HCT116 (cell line): ENCODE measurements at regions not wholly inside any gene's neighbourhood (a gene's known extent, or its start where the extent isn't known, plus 50 kb on each side); places are given as distances from the start of the nearest gene placed in this dataset.

Experiments used
- ATAC-seq: fragments of 200-7000 bp; cut with Tn5 transposase; 2 replicates; pipeline ENCODE4 v1.9.1; 2020; ENCODE audit warnings: mild to moderate bottlenecking, moderate library complexity
- BruUV-seq: library from RNA; stranded (reverse); fragments of 400-500 nt; replicated peaks from 2 replicates; lab custom pipeline; 2021; lab: Mats Ljungman, UMichigan
- CTCF ChIA-PET: fragments of 300-600 bp; sonication (Branson Sonifier 250); formaldehyde crosslinking; loops from one replicate; lab custom pipeline; 2021; ENCODE audit warnings: antibody characterized with exemption; lab: Charles Lee
- POLR2A ChIA-PET: fragments of 300-600, 350-600 bp; sonication (Branson Sonifier 250); formaldehyde crosslinking; loops from one replicate; lab custom pipeline; 2021; ENCODE audit warnings: antibody characterized with exemption; lab: Charles Lee
- RAD21 ChIA-PET, 2 experiments: fragments of 300-600 bp; sonication (Branson Sonifier 250); formaldehyde crosslinking; loops; one replicate each; lab custom pipeline; 2023; ENCODE audit warnings: low total read pairs in 2 of 2; ENCODE audit not compliant: uncharacterized antibody in 2 of 2, unreplicated experiment in 2 of 2, low non-redundant PET in 1 of 2; lab: Charles Lee
- DNase-seq: peaks from one replicate; pipeline ENCODE4 v3.0.0-alpha.2; 2010; ENCODE audit warnings: low read depth, low spot score
- H2AFZ ChIP-seq: fragments of 200-600 bp; shearing (Covaris generic), sonication (generic); 2 replicates; pipeline ENCODE4 v1.6.1; 2017; ENCODE audit warnings: low read depth, mixed run types, mixed read lengths, antibody characterized with exemption, low read length; ENCODE audit not compliant: poor library complexity, severe bottlenecking
- H3K27ac ChIP-seq: 2 replicates; pipeline ENCODE4 v1.5.1; 2012; ENCODE audit warnings: low read depth, low read length
- H3K27me3 ChIP-seq: fragments of 200-600 bp; sonication (generic); 2 replicates; pipeline ENCODE4 v1.6.1; 2016; ENCODE audit warnings: mixed run types, low read length, mixed read lengths; ENCODE audit not compliant: insufficient read depth
- H3K36me3 ChIP-seq, 2 experiments: fragments of 200-500 bp in 1 of 2; fragments of 200-600 bp in 1 of 2; sonication (Bioruptor generic) in 1 of 2; sonication (generic) in 1 of 2; 2 replicates each; pipeline versions ENCODE4 v1.5.1 to v1.6.1; 2014 to 2016; ENCODE audit warnings: low read length in 2 of 2, inconsistent platforms in 1 of 2, mixed read lengths in 1 of 2, mixed run types in 1 of 2; ENCODE audit not compliant: insufficient read depth in 2 of 2, control insufficient read depth in 1 of 2
- H3K4me1 ChIP-seq, 2 experiments: fragments of 200-600 bp in 1 of 2; sonication (generic) in 1 of 2; 2 replicates each; pipeline versions ENCODE4 v1.5.1 to v1.6.1; 2012 to 2017; ENCODE audit warnings: low read length in 2 of 2, inconsistent platforms in 1 of 2, mild to moderate bottlenecking in 1 of 2, mixed read lengths in 1 of 2, mixed run types in 1 of 2, moderate library complexity in 1 of 2; ENCODE audit not compliant: insufficient read depth in 2 of 2, control insufficient read depth in 1 of 2
- H3K4me2 ChIP-seq: fragments of 200-600 bp; sonication (generic); 2 replicates; pipeline ENCODE4 v1.6.1; 2017; ENCODE audit warnings: mixed run types, low read length, mixed read lengths
- H3K4me3 ChIP-seq, 2 experiments: fragments of 200-600 bp in 1 of 2; sonication (generic) in 1 of 2; replicated peaks in 1 of 2; 2 replicates each; pipeline ENCODE4 v1.5.1; 2011 to 2016; ENCODE audit warnings: low read length in 2 of 2, control low read depth in 1 of 2, low read depth in 1 of 2, mild to moderate bottlenecking in 1 of 2, mixed read lengths in 1 of 2, mixed run types in 1 of 2
- H3K79me2 ChIP-seq: fragments of 200-600 bp; sonication (generic); 2 replicates; pipeline ENCODE4 v1.6.1; 2017; ENCODE audit warnings: mild to moderate bottlenecking, mixed run types, low read length, moderate library complexity, mixed read lengths; ENCODE audit not compliant: insufficient read depth
- H3K9ac ChIP-seq: fragments of 200-600 bp; sonication (generic); 2 replicates; pipeline ENCODE4 v1.6.1; 2016; ENCODE audit warnings: low read length, mixed read lengths
- H3K9me2 ChIP-seq: fragments of 200-600 bp; sonication (generic), shearing (Covaris generic); 2 replicates; pipeline ENCODE4 v1.6.1; 2017; ENCODE audit warnings: mixed run types, mild to moderate bottlenecking, moderate library complexity; ENCODE audit not compliant: insufficient read depth
- H3K9me3 ChIP-seq, 2 experiments: fragments of 200-500 bp in 1 of 2; fragments of 200-600 bp in 1 of 2; sonication (Bioruptor generic) in 1 of 2; sonication (generic) in 1 of 2; 2 replicates each; pipeline ENCODE4 v1.6.1; 2014 to 2017; ENCODE audit warnings: low read length in 2 of 2, mixed read lengths in 2 of 2, inconsistent platforms in 1 of 2, low read depth in 1 of 2, mild to moderate bottlenecking in 1 of 2, mixed run types in 1 of 2, moderate library complexity in 1 of 2; ENCODE audit not compliant: control insufficient read depth in 1 of 2, insufficient read depth in 1 of 2
- H4K20me1 ChIP-seq: fragments of 200-600 bp; sonication (generic), shearing (Covaris generic); 2 replicates; pipeline ENCODE4 v1.6.1; 2017; ENCODE audit warnings: mixed run types, mild to moderate bottlenecking, moderate library complexity; ENCODE audit not compliant: insufficient read depth
- CBX3 ChIP-seq: IDR thresholded peaks from 2 replicates; pipeline ENCODE4 v1.6.1; 2012; ENCODE audit warnings: low read depth
- CEBPB ChIP-seq: IDR thresholded peaks from 2 replicates; pipeline ENCODE4 v1.6.1; 2012; ENCODE audit warnings: low read depth
- CTCF ChIP-seq, 3 experiments: fragments of 200-600 bp in 1 of 3; sonication (generic) in 1 of 3; IDR thresholded peaks in 2 of 3; conservative IDR thresholded peaks in 1 of 3; 2 replicates each; pipeline ENCODE4 v1.5.1; 2012 to 2017; ENCODE audit warnings: low read depth in 2 of 3, low read length in 2 of 3, antibody characterized with exemption in 1 of 3, borderline replicate concordance in 1 of 3, control low read depth in 1 of 3, mild to moderate bottlenecking in 1 of 3, mixed read lengths in 1 of 3, mixed run types in 1 of 3, moderate library complexity in 1 of 3; ENCODE audit not compliant: insufficient read depth in 1 of 3
- EGR1 ChIP-seq: IDR thresholded peaks from 2 replicates; pipeline ENCODE4 v1.6.1; 2012; ENCODE audit warnings: low read depth
- EZH2 ChIP-seq: fragments of 200-600 bp; sonication (generic); IDR thresholded peaks from 2 replicates; pipeline ENCODE4 v1.6.1; 2017; ENCODE audit warnings: antibody characterized with exemption, mixed run types
- EZH2phosphoT487 ChIP-seq: fragments of 200-600 bp; IDR thresholded peaks from 2 replicates; pipeline ENCODE4 v1.6.1; 2018; ENCODE audit warnings: antibody characterized with exemption, borderline replicate concordance
- JUND ChIP-seq: IDR thresholded peaks from 2 replicates; pipeline ENCODE4 v1.6.1; 2012
- SIN3A ChIP-seq: IDR thresholded peaks from 2 replicates; pipeline ENCODE4 v1.6.1; 2012; ENCODE audit warnings: low read depth
- TCF7L2 ChIP-seq: IDR thresholded peaks from 2 replicates; pipeline ENCODE4 v1.7.0; 2011; ENCODE audit warnings: borderline replicate concordance, inconsistent platforms; ENCODE audit not compliant: insufficient read depth, insufficient read length; ENCODE audit errors: extremely low read depth
- ZNF274 ChIP-seq: fragments of 200-500 bp; sonication (Bioruptor generic); IDR thresholded peaks from 2 replicates; pipeline ENCODE4 v1.6.1; 2014; ENCODE audit warnings: mild to moderate bottlenecking, low read depth, low read length, inconsistent platforms
- intact Hi-C: fragments of 100-400 bp; cut with micrococcal nuclease; formaldehyde crosslinking; loops from 2 replicates; pipeline ENCODE4 v1.10.0; 2022
- TF ChIP-seq, protein P1 (sequence below): IDR thresholded peaks from 2 replicates; pipeline ENCODE4 v1.6.1; 2012; ENCODE audit warnings: low read depth
- TF ChIP-seq, protein P2 (sequence below): IDR thresholded peaks from 2 replicates; pipeline ENCODE4 v1.6.1; 2011; ENCODE audit warnings: mild to moderate bottlenecking, low read length, moderate library complexity; ENCODE audit not compliant: insufficient replicate concordance; ENCODE audit errors: extremely low read depth

GRCh38 chr1:208717525-208717924 lies 473.3 kb upstream of the PLXNA2 start:
- CTCF ChIA-PET = no interaction called here
- intact Hi-C loops = no loop called here
- no peaks in the 10 kb centered on the region for H3K79me2 ChIP-seq
- no peaks in the 10 kb centered on the region for H4K20me1 ChIP-seq
- H3K36me3 ChIP-seq = no peaks in the 10 kb centered on the region
- no peaks in the 10 kb centered on the region for H3K4me1 ChIP-seq
- BruUV-seq = no TSS peak
- no peaks in the 10 kb centered on the region for H3K27me3 ChIP-seq
- POLR2A ChIA-PET = no interaction called here
- DNase-seq (no peak), ATAC-seq (no peak)
- H3K4me2 ChIP-seq = no peak overlapping the region
- peaks cover 0 to 7% of the 10 kb centered on the region in 2 experiments; a peak in 1 of 4 replicates for H3K9me3 ChIP-seq
- no peak overlapping the region for H3K9ac ChIP-seq
- no peak overlapping the region for H2AFZ ChIP-seq
- no peak overlapping the region for H3K27ac ChIP-seq
- RAD21 ChIA-PET = no interaction called here
- H3K9me2 ChIP-seq = no peaks in the 10 kb centered on the region
- TF ChIP-seq EZH2 (no peak), CBX3 (no peak), SIN3A (no peak), CTCF (IDR thresholded peaks at IDR 0.05 in 2 of 3, conservative IDR thresholded peaks at IDR 0.05 in 1 of 3; ENCODE audit: borderline replicate concordance in 1 of 3, insufficient read depth in 1 of 3, low read depth in 2 of 3, low read length in 2 of 3) (no peak), EGR1 (no peak), ZNF274 (no peak), CEBPB (no peak), JUND (no peak), EZH2phosphoT487 (no peak), TCF7L2 (no peak)
- TF ChIP-seq, protein P1, sequence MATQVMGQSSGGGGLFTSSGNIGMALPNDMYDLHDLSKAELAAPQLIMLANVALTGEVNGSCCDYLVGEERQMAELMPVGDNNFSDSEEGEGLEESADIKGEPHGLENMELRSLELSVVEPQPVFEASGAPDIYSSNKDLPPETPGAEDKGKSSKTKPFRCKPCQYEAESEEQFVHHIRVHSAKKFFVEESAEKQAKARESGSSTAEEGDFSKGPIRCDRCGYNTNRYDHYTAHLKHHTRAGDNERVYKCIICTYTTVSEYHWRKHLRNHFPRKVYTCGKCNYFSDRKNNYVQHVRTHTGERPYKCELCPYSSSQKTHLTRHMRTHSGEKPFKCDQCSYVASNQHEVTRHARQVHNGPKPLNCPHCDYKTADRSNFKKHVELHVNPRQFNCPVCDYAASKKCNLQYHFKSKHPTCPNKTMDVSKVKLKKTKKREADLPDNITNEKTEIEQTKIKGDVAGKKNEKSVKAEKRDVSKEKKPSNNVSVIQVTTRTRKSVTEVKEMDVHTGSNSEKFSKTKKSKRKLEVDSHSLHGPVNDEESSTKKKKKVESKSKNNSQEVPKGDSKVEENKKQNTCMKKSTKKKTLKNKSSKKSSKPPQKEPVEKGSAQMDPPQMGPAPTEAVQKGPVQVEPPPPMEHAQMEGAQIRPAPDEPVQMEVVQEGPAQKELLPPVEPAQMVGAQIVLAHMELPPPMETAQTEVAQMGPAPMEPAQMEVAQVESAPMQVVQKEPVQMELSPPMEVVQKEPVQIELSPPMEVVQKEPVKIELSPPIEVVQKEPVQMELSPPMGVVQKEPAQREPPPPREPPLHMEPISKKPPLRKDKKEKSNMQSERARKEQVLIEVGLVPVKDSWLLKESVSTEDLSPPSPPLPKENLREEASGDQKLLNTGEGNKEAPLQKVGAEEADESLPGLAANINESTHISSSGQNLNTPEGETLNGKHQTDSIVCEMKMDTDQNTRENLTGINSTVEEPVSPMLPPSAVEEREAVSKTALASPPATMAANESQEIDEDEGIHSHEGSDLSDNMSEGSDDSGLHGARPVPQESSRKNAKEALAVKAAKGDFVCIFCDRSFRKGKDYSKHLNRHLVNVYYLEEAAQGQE = no peak
- TF ChIP-seq, protein P2, sequence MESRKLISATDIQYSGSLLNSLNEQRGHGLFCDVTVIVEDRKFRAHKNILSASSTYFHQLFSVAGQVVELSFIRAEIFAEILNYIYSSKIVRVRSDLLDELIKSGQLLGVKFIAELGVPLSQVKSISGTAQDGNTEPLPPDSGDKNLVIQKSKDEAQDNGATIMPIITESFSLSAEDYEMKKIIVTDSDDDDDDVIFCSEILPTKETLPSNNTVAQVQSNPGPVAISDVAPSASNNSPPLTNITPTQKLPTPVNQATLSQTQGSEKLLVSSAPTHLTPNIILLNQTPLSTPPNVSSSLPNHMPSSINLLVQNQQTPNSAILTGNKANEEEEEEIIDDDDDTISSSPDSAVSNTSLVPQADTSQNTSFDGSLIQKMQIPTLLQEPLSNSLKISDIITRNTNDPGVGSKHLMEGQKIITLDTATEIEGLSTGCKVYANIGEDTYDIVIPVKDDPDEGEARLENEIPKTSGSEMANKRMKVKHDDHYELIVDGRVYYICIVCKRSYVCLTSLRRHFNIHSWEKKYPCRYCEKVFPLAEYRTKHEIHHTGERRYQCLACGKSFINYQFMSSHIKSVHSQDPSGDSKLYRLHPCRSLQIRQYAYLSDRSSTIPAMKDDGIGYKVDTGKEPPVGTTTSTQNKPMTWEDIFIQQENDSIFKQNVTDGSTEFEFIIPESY = no peak
- TF ChIP-seq, all 23 proteins: peak for 0
- no peak overlapping the region for H3K4me3 ChIP-seq
